ENCODE measurements at regions not wholly inside any gene's neighbourhood (a gene's known extent, or its start where the extent isn't known, plus 50 kb on each side); places are given as distances from the start of the nearest gene placed in this dataset.

- Histone ChIP-seq H3K36me3 (ENCODE audit: control insufficient read depth in 1 of 2, insufficient read depth in 2 of 2, low read length in 2 of 2) (no peaks in the 10 kb centered on the region), H3K27ac (ENCODE audit: low read depth, low read length) (no peak overlapping the region), H3K27me3 (ENCODE audit: control insufficient read depth in 1 of 2, insufficient read depth in 2 of 2, low read length in 2 of 2) (no peaks in the 10 kb centered on the region), H3K4me1 (ENCODE audit: control insufficient read depth in 1 of 2, insufficient read depth in 2 of 2, low read length in 2 of 2) (no peaks in the 10 kb centered on the region), H3K4me3 (ENCODE audit: low read depth in 1 of 2, low read length in 2 of 2) (no peak overlapping the region), H3K9ac (ENCODE audit: low read depth in 1 of 2, low read length in 2 of 2) (no peak overlapping the region), H3K9me3 (ENCODE audit: control insufficient read depth in 1 of 2, low read length in 2 of 2) (no peaks in the 10 kb centered on the region)
These were observed 360.6 kb downstream of the MTRR start for GRCh38 chr5:8229551-8229950.

DNA sequence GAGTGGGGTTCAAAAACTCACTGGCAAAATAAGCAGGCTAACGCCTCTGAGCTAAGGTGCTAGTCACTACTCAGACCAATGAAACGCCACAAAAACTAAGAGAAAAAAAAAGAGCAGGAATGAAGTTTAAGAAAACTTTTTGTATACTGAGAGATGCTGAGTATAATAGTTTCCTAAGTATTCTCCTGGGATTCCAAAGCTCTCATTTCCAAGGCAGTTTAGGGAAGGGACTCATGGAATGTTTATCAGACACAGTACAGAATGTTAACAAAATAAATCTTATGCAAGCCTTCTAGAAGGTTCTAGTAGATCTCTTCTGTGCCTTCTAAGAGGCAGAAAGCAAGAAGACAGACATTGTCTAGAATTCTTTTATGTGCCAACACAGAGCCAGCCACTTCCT, 361.9 kb downstream of the MTRR start:
- H3K9ac ChIP-seq (ENCODE audit: low read depth in 1 of 2, low read length in 2 of 2): no peak overlapping the region
- H3K4me1 ChIP-seq (ENCODE audit: control insufficient read depth in 1 of 2, insufficient read depth in 2 of 2, low read length in 2 of 2): no peaks in the 10 kb centered on the region
- H3K4me3 ChIP-seq (ENCODE audit: low read depth in 1 of 2, low read length in 2 of 2): no peak overlapping the region
- no peaks in the 10 kb centered on the region for H3K27me3 ChIP-seq (ENCODE audit: control insufficient read depth in 1 of 2, insufficient read depth in 2 of 2, low read length in 2 of 2)
- H3K27ac ChIP-seq (ENCODE audit: low read depth, low read length): no peak overlapping the region
- H3K36me3 ChIP-seq (ENCODE audit: control insufficient read depth in 1 of 2, insufficient read depth in 2 of 2, low read length in 2 of 2): no peaks in the 10 kb centered on the region
- no peaks in the 10 kb centered on the region for H3K9me3 ChIP-seq (ENCODE audit: control insufficient read depth in 1 of 2, low read length in 2 of 2)

DNA sequence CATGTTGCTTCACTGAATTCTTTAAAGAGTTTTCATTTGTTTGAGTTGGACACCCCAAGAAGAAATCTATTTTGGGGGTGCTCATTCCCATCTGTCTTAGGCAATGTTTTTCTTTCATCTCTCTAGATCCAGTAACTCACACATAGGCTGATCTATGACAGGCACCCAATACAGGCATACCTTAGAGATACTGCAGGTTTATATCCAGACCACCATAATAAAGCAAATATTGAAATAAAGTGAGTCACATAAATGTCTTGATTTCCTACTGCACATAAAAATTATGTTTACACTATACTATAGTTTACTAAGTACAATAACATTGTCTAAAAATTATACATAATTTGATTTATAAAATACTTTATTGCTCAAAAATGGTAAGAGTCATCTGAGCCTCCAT, 364.5 kb downstream of the MTRR start:
- Histone ChIP-seq H3K4me1 (ENCODE audit: control insufficient read depth in 1 of 2, insufficient read depth in 2 of 2, low read length in 2 of 2) (no peaks in the 10 kb centered on the region), H3K27ac (ENCODE audit: low read depth, low read length) (no peak overlapping the region), H3K4me3 (ENCODE audit: low read depth in 1 of 2, low read length in 2 of 2) (no peak overlapping the region), H3K9me3 (ENCODE audit: control insufficient read depth in 1 of 2, low read length in 2 of 2) (no peaks in the 10 kb centered on the region), H3K36me3 (ENCODE audit: control insufficient read depth in 1 of 2, insufficient read depth in 2 of 2, low read length in 2 of 2) (no peaks in the 10 kb centered on the region), H3K27me3 (ENCODE audit: control insufficient read depth in 1 of 2, insufficient read depth in 2 of 2, low read length in 2 of 2) (no peaks in the 10 kb centered on the region), H3K9ac (ENCODE audit: low read depth in 1 of 2, low read length in 2 of 2) (no peak overlapping the region)

DNA sequence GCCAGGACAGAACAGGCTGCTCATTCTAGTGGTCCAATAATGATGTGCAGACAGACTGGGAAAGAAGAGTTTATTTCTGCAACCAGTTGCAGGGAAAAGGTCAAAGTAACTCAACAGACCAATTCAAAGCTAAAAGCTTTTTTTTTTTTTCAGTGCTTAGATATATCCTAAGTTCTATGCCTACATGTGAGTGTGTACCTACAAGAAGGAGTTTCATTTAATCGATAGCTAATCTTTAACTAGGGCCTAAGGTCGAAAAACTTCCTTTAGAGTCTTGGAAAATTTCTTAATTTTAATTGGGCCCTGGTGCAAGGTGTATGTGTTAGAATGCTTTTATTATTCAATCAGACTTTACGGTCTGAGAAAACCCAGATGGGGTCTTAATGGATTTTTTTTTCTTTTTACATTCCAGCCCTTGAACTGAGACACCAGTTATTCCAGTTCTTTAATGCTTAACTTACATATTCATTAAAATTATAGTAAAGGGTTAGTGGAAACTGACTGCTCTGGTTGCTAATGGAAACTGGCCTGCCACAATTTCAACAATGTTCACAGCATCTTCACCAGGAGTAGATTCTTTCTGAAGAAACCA, 365.3 kb downstream of the MTRR start:
- H3K4me3 ChIP-seq (ENCODE audit: low read depth in 1 of 2, low read length in 2 of 2): no peak overlapping the region
- H3K36me3 ChIP-seq (ENCODE audit: control insufficient read depth in 1 of 2, insufficient read depth in 2 of 2, low read length in 2 of 2): no peaks in the 10 kb centered on the region
- no peak overlapping the region for H3K27ac ChIP-seq (ENCODE audit: low read depth, low read length)
- H3K4me1 ChIP-seq (ENCODE audit: control insufficient read depth in 1 of 2, insufficient read depth in 2 of 2, low read length in 2 of 2): no peaks in the 10 kb centered on the region
- H3K9me3 ChIP-seq (ENCODE audit: control insufficient read depth in 1 of 2, low read length in 2 of 2): no peaks in the 10 kb centered on the region
- no peaks in the 10 kb centered on the region for H3K27me3 ChIP-seq (ENCODE audit: control insufficient read depth in 1 of 2, insufficient read depth in 2 of 2, low read length in 2 of 2)
- H3K9ac ChIP-seq (ENCODE audit: low read depth in 1 of 2, low read length in 2 of 2): no peak overlapping the region

GRCh38 chr5:8238080-8238479, 369.1 kb downstream of the MTRR start:
- Histone ChIP-seq H3K27ac (ENCODE audit: low read depth, low read length) (no peak overlapping the region), H3K9ac (ENCODE audit: low read depth in 1 of 2, low read length in 2 of 2) (no peak overlapping the region), H3K4me1 (ENCODE audit: control insufficient read depth in 1 of 2, insufficient read depth in 2 of 2, low read length in 2 of 2) (no peaks in the 10 kb centered on the region), H3K9me3 (ENCODE audit: control insufficient read depth in 1 of 2, low read length in 2 of 2) (no peaks in the 10 kb centered on the region), H3K4me3 (ENCODE audit: low read depth in 1 of 2, low read length in 2 of 2) (no peak overlapping the region), H3K27me3 (ENCODE audit: control insufficient read depth in 1 of 2, insufficient read depth in 2 of 2, low read length in 2 of 2) (no peaks in the 10 kb centered on the region), H3K36me3 (ENCODE audit: control insufficient read depth in 1 of 2, insufficient read depth in 2 of 2, low read length in 2 of 2) (no peaks in the 10 kb centered on the region)

GRCh38 chr5:8239198-8239597, 370.2 kb downstream of the MTRR start:
- Histone ChIP-seq H3K36me3 (ENCODE audit: control insufficient read depth in 1 of 2, insufficient read depth in 2 of 2, low read length in 2 of 2) (no peaks in the 10 kb centered on the region), H3K27me3 (ENCODE audit: control insufficient read depth in 1 of 2, insufficient read depth in 2 of 2, low read length in 2 of 2) (no peaks in the 10 kb centered on the region), H3K4me3 (ENCODE audit: low read depth in 1 of 2, low read length in 2 of 2) (no peak overlapping the region), H3K9ac (ENCODE audit: low read depth in 1 of 2, low read length in 2 of 2) (no peak overlapping the region), H3K27ac (ENCODE audit: low read depth, low read length) (no peak overlapping the region), H3K9me3 (ENCODE audit: control insufficient read depth in 1 of 2, low read length in 2 of 2) (no peaks in the 10 kb centered on the region), H3K4me1 (ENCODE audit: control insufficient read depth in 1 of 2, insufficient read depth in 2 of 2, low read length in 2 of 2) (no peaks in the 10 kb centered on the region)

DNA sequence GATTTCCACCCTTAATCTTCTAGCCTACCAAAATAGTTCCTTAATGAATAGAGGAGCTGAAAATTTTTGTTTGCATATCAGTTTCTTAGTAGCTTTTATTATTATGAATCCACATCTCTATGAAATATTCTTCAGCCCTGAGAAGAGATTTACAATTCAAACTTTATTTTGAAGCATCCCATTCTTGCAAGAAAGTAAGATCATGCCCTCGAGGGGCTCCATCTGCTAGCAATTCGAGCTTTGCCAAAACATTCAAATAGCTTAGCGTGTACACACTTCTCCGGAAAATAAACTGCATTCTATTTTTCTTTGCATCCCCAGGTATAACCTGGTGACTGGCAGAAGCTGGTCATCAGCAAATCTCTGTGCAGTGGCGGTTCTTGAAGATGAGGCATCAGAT, 370.7 kb downstream of the MTRR start:
- Histone ChIP-seq H3K36me3 (ENCODE audit: control insufficient read depth in 1 of 2, insufficient read depth in 2 of 2, low read length in 2 of 2) (no peaks in the 10 kb centered on the region), H3K27me3 (ENCODE audit: control insufficient read depth in 1 of 2, insufficient read depth in 2 of 2, low read length in 2 of 2) (no peaks in the 10 kb centered on the region), H3K4me3 (ENCODE audit: low read depth in 1 of 2, low read length in 2 of 2) (no peak overlapping the region), H3K4me1 (ENCODE audit: control insufficient read depth in 1 of 2, insufficient read depth in 2 of 2, low read length in 2 of 2) (no peaks in the 10 kb centered on the region), H3K9me3 (ENCODE audit: control insufficient read depth in 1 of 2, low read length in 2 of 2) (no peaks in the 10 kb centered on the region), H3K9ac (ENCODE audit: low read depth in 1 of 2, low read length in 2 of 2) (no peak overlapping the region), H3K27ac (ENCODE audit: low read depth, low read length) (no peak overlapping the region)

- no peak overlapping the region for H3K27ac ChIP-seq (ENCODE audit: low read depth, low read length)
- no peak overlapping the region for H3K4me3 ChIP-seq (ENCODE audit: low read depth in 1 of 2, low read length in 2 of 2)
- no peaks in the 10 kb centered on the region for H3K9me3 ChIP-seq (ENCODE audit: control insufficient read depth in 1 of 2, low read length in 2 of 2)
- no peaks in the 10 kb centered on the region for H3K4me1 ChIP-seq (ENCODE audit: control insufficient read depth in 1 of 2, insufficient read depth in 2 of 2, low read length in 2 of 2)
- no peaks in the 10 kb centered on the region for H3K36me3 ChIP-seq (ENCODE audit: control insufficient read depth in 1 of 2, insufficient read depth in 2 of 2, low read length in 2 of 2)
- H3K27me3 ChIP-seq (ENCODE audit: control insufficient read depth in 1 of 2, insufficient read depth in 2 of 2, low read length in 2 of 2): no peaks in the 10 kb centered on the region
- no peak overlapping the region for H3K9ac ChIP-seq (ENCODE audit: low read depth in 1 of 2, low read length in 2 of 2)
These were observed 372.1 kb downstream of the MTRR start for GRCh38 chr5:8241076-8241475.

- Histone ChIP-seq H3K9me3 (ENCODE audit: control insufficient read depth in 1 of 2, low read length in 2 of 2) (no peaks in the 10 kb centered on the region), H3K4me3 (ENCODE audit: low read depth in 1 of 2, low read length in 2 of 2) (no peak overlapping the region), H3K4me1 (ENCODE audit: control insufficient read depth in 1 of 2, insufficient read depth in 2 of 2, low read length in 2 of 2) (no peaks in the 10 kb centered on the region), H3K27me3 (ENCODE audit: control insufficient read depth in 1 of 2, insufficient read depth in 2 of 2, low read length in 2 of 2) (no peaks in the 10 kb centered on the region), H3K9ac (ENCODE audit: low read depth in 1 of 2, low read length in 2 of 2) (no peak overlapping the region), H3K27ac (ENCODE audit: low read depth, low read length) (no peak overlapping the region), H3K36me3 (ENCODE audit: control insufficient read depth in 1 of 2, insufficient read depth in 2 of 2, low read length in 2 of 2) (no peaks in the 10 kb centered on the region)
These were observed 372.6 kb downstream of the MTRR start for GRCh38 chr5:8241558-8241957.

GRCh38 chr5:8247049-8247899, 378.3 kb downstream of the MTRR start:
- Histone ChIP-seq H3K9ac (ENCODE audit: low read depth in 1 of 2, low read length in 2 of 2) (no peak overlapping the region), H3K27me3 (ENCODE audit: control insufficient read depth in 1 of 2, insufficient read depth in 2 of 2, low read length in 2 of 2) (no peaks in the 10 kb centered on the region), H3K4me1 (ENCODE audit: control insufficient read depth in 1 of 2, insufficient read depth in 2 of 2, low read length in 2 of 2) (no peaks in the 10 kb centered on the region), H3K27ac (ENCODE audit: low read depth, low read length) (no peak overlapping the region), H3K4me3 (ENCODE audit: low read depth in 1 of 2, low read length in 2 of 2) (no peak overlapping the region), H3K36me3 (ENCODE audit: control insufficient read depth in 1 of 2, insufficient read depth in 2 of 2, low read length in 2 of 2) (no peaks in the 10 kb centered on the region), H3K9me3 (ENCODE audit: control insufficient read depth in 1 of 2, low read length in 2 of 2) (no peaks in the 10 kb centered on the region)

All from duodenal mucosa (tissue), 2 donors.